Effector memory CD8-positive, alpha-beta T cell (primary cell): ENCODE measurements at regions not wholly inside any gene's neighbourhood (a gene's known extent, or its start where the extent isn't known, plus 50 kb on each side); places are given as distances from the start of the nearest gene placed in this dataset.

Experiments
- ATAC-seq: fragments of 150-1000 bp; cut with Tn5 transposase; replicated peaks from 2 replicates; pipeline ENCODE4 v1.10.0; 2021; ENCODE audit warnings: mild to moderate bottlenecking, moderate library complexity
- DNase-seq, 3 experiments: peaks; one replicate each; pipeline ENCODE4 v3.0.0; 2021
- H3K27ac Mint-ChIP-seq, 2 donors: one replicate each; pipeline ENCODE4 v1.8.0; 2022; ENCODE audit warnings: mild to moderate bottlenecking in 2 of 2, mixed read lengths in 2 of 2, moderate library complexity in 2 of 2
- H3K27me3 Mint-ChIP-seq, 2 donors: one replicate each; pipeline ENCODE4 v1.8.0; 2022; ENCODE audit warnings: mixed read lengths in 2 of 2
- H3K36me3 Mint-ChIP-seq: one replicate; pipeline ENCODE4 v1.8.0; 2022; ENCODE audit warnings: mild to moderate bottlenecking, moderate library complexity, mixed read lengths; ENCODE audit not compliant: insufficient read depth
- H3K4me1 Mint-ChIP-seq, 2 donors: one replicate each; pipeline ENCODE4 v1.8.0; 2022; ENCODE audit warnings: low read depth in 2 of 2, mixed read lengths in 2 of 2
- H3K4me3 Mint-ChIP-seq, 2 donors: one replicate each; pipeline ENCODE4 v1.8.0; 2022; ENCODE audit warnings: mild to moderate bottlenecking in 2 of 2, mixed read lengths in 2 of 2, moderate library complexity in 2 of 2
- H3K9me3 Mint-ChIP-seq, 2 donors: one replicate each; pipeline ENCODE4 v1.8.0; 2022; ENCODE audit warnings: mixed read lengths in 2 of 2

- ATAC-seq = no peak
- Mint-ChIP-seq H3K4me1 (no peaks in the 10 kb centered on the region), H3K27ac (no peak overlapping the region)
These were observed 460.9 kb downstream of the GABRG1 start for GRCh38 chr4:45663003-45663402.

GRCh38 chr4:45661893-45662292 lies 462.0 kb downstream of the GABRG1 start:
- Mint-ChIP-seq H3K9me3 (peaks cover 4 to 9% of the 10 kb centered on the region in 2 donors), H3K4me3 (no peak overlapping the region), H3K36me3 (no peaks in the 10 kb centered on the region), H3K27ac (no peak overlapping the region), H3K4me1 (no peaks in the 10 kb centered on the region), H3K27me3 (no peaks in the 10 kb centered on the region)
- ATAC-seq = no peak
- no peak for DNase-seq

More at GRCh38 chr4:45663003-45663402, 460.9 kb downstream of the GABRG1 start:
- H3K36me3 Mint-ChIP-seq = no peaks in the 10 kb centered on the region
- no peaks in the 10 kb centered on the region for H3K27me3 Mint-ChIP-seq
- H3K9me3 Mint-ChIP-seq = peaks cover 7 to 9% of the 10 kb centered on the region in 2 donors
- H3K4me3 Mint-ChIP-seq = no peak overlapping the region
- DNase-seq = no peak

GRCh38 chr4:45650545-45650944 lies 473.3 kb downstream of the GABRG1 start:
- Mint-ChIP-seq H3K36me3 (no peaks in the 10 kb centered on the region), H3K4me1 (no peaks in the 10 kb centered on the region), H3K27me3 (no peaks in the 10 kb centered on the region), H3K4me3 (no peak overlapping the region), H3K27ac (no peak overlapping the region), H3K9me3 (peaks cover 10 to 16% of the 10 kb centered on the region in 2 donors)
- no peak for ATAC-seq
- no peak for DNase-seq

GRCh38 chr4:45648846-45649245 lies 475.0 kb downstream of the GABRG1 start:
- DNase-seq = no peak
- Mint-ChIP-seq H3K27ac (no peak overlapping the region), H3K9me3 (peaks cover 10% of the 10 kb centered on the region in 2 donors), H3K27me3 (no peaks in the 10 kb centered on the region), H3K36me3 (no peaks in the 10 kb centered on the region), H3K4me1 (no peaks in the 10 kb centered on the region), H3K4me3 (no peak overlapping the region)
- ATAC-seq = no peak

GRCh38 chr4:45647823-45648222 lies 476.0 kb downstream of the GABRG1 start:
- Mint-ChIP-seq H3K4me3 (no peak overlapping the region), H3K36me3 (no peaks in the 10 kb centered on the region), H3K4me1 (no peaks in the 10 kb centered on the region), H3K9me3 (peaks cover 9 to 10% of the 10 kb centered on the region in 2 donors), H3K27ac (no peak overlapping the region), H3K27me3 (no peaks in the 10 kb centered on the region)
- ATAC-seq = no peak
- DNase-seq = no peak

- Mint-ChIP-seq H3K27me3 (no peaks in the 10 kb centered on the region), H3K4me1 (no peaks in the 10 kb centered on the region), H3K27ac (no peak overlapping the region), H3K9me3 (peaks cover 9 to 12% of the 10 kb centered on the region in 2 donors), H3K36me3 (no peaks in the 10 kb centered on the region), H3K4me3 (no peak overlapping the region)
- no peak for ATAC-seq
- DNase-seq = no peak
These were observed 476.8 kb downstream of the GABRG1 start for GRCh38 chr4:45646885-45647590.

- DNase-seq = no peak
- Mint-ChIP-seq H3K4me3 (no peak overlapping the region), H3K27me3 (no peaks in the 10 kb centered on the region), H3K27ac (no peak overlapping the region), H3K9me3 (peaks cover 6 to 21% of the 10 kb centered on the region in 2 donors), H3K36me3 (no peaks in the 10 kb centered on the region), H3K4me1 (no peaks in the 10 kb centered on the region)
- no peak for ATAC-seq
These were observed 483.6 kb downstream of the GABRG1 start for GRCh38 chr4:45640281-45640680.

GRCh38 chr4:45638641-45639040 lies 485.2 kb downstream of the GABRG1 start:
- Mint-ChIP-seq H3K27me3 (no peaks in the 10 kb centered on the region), H3K9me3 (peaks cover 7 to 24% of the 10 kb centered on the region in 2 donors), H3K4me1 (no peaks in the 10 kb centered on the region), H3K4me3 (no peak overlapping the region), H3K36me3 (no peaks in the 10 kb centered on the region), H3K27ac (no peak overlapping the region)
- no peak for ATAC-seq
- no peak for DNase-seq

- peaks cover 5 to 30% of the 10 kb centered on the region in 2 donors for H3K9me3 Mint-ChIP-seq
These were observed 487.7 kb downstream of the GABRG1 start for GRCh38 chr4:45636175-45636574.

GRCh38 chr4:45629717-45630116 lies 494.1 kb downstream of the GABRG1 start:
- no peak overlapping the region for H3K27ac Mint-ChIP-seq
- ATAC-seq = no peak
- no peak overlapping the region for H3K4me3 Mint-ChIP-seq
- H3K9me3 Mint-ChIP-seq = peaks cover 3 to 23% of the 10 kb centered on the region in 2 donors
- no peaks in the 10 kb centered on the region for H3K36me3 Mint-ChIP-seq
- no peak for DNase-seq
- no peaks in the 10 kb centered on the region for H3K4me1 Mint-ChIP-seq
- H3K27me3 Mint-ChIP-seq = no peaks in the 10 kb centered on the region

More at GRCh38 chr4:45636175-45636574, 487.7 kb downstream of the GABRG1 start:
- Mint-ChIP-seq H3K36me3 (no peaks in the 10 kb centered on the region), H3K27me3 (no peaks in the 10 kb centered on the region), H3K4me1 (no peaks in the 10 kb centered on the region), H3K4me3 (no peak overlapping the region), H3K27ac (no peak overlapping the region)
- DNase-seq = no peak
- no peak for ATAC-seq

- no peak overlapping the region for H3K4me3 Mint-ChIP-seq
- DNase-seq (no peak), ATAC-seq (no peak)
- H3K9me3 Mint-ChIP-seq = peaks cover 2 to 6% of the 10 kb centered on the region in 2 donors
- H3K27me3 Mint-ChIP-seq = no peaks in the 10 kb centered on the region
- H3K36me3 Mint-ChIP-seq = no peaks in the 10 kb centered on the region
- H3K27ac Mint-ChIP-seq = no peak overlapping the region
- no peaks in the 10 kb centered on the region for H3K4me1 Mint-ChIP-seq
These were observed 501.9 kb downstream of the GABRG1 start for GRCh38 chr4:45621971-45622370.

GRCh38 chr4:45620808-45621207 lies 503.0 kb downstream of the GABRG1 start:
- Mint-ChIP-seq H3K27me3 (no peaks in the 10 kb centered on the region), H3K36me3 (no peaks in the 10 kb centered on the region), H3K4me1 (no peaks in the 10 kb centered on the region), H3K9me3 (peaks cover 2 to 4% of the 10 kb centered on the region in 2 donors), H3K27ac (no peak overlapping the region), H3K4me3 (no peak overlapping the region)
- no peak for ATAC-seq
- DNase-seq = no peak

- H3K4me1 Mint-ChIP-seq = no peaks in the 10 kb centered on the region
- ATAC-seq = no peak
These were observed 527.3 kb downstream of the GABRG1 start for GRCh38 chr4:45596379-45597101.

GRCh38 chr4:45580334-45580733 lies 543.5 kb downstream of the GABRG1 start:
- Mint-ChIP-seq H3K27me3 (no peaks in the 10 kb centered on the region), H3K4me1 (no peaks in the 10 kb centered on the region)

More at GRCh38 chr4:45596379-45597101, 527.3 kb downstream of the GABRG1 start:
- no peak overlapping the region for H3K27ac Mint-ChIP-seq
- DNase-seq = no peak
- H3K27me3 Mint-ChIP-seq = no peaks in the 10 kb centered on the region
- H3K9me3 Mint-ChIP-seq = peaks cover 6 to 13% of the 10 kb centered on the region in 2 donors
- no peaks in the 10 kb centered on the region for H3K36me3 Mint-ChIP-seq
- no peak overlapping the region for H3K4me3 Mint-ChIP-seq

More at GRCh38 chr4:45580334-45580733, 543.5 kb downstream of the GABRG1 start:
- no peak overlapping the region for H3K4me3 Mint-ChIP-seq
- no peaks in the 10 kb centered on the region for H3K36me3 Mint-ChIP-seq
- no peak for DNase-seq
- no peak overlapping the region for H3K27ac Mint-ChIP-seq
- peaks cover 5 to 30% of the 10 kb centered on the region in 2 donors for H3K9me3 Mint-ChIP-seq
- ATAC-seq = no peak
